ENCODE measurements at regions not wholly inside any gene's neighbourhood (a gene's known extent, or its start where the extent isn't known, plus 50 kb on each side); places are given as distances from the start of the nearest gene placed in this dataset.

DNA sequence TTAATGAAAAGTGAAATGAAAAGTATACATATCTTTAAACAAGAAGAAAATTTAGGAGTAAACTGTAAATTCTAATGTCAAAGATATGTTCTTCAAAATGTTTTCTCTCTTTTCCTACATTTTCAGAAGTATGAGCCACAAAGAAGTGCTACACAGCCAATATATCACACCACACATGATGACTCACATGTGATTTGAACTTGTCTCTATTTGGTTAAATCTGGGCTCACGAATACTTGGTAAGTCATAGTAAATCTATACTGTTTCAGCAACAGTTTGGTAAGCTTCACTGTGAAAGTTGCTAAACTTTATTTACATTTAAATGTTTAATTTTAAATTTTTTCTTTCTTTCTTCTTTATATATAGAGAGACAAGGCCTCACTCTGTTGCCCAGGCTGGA, 380.6 kb upstream of the IGFBP3 start:
- no peaks in the 10 kb centered on the region for H3K27me3 ChIP-seq (replicated peaks in 1 of 4; ENCODE audit: control insufficient read depth in 3 of 4, extremely low read depth in 1 of 4, insufficient read depth in 3 of 4, low read length in 3 of 4)
- H4K91ac ChIP-seq (replicated peaks; ENCODE audit: insufficient read length, low read length) = no peak overlapping the region
- no peak overlapping the region for H3K27ac ChIP-seq (ENCODE audit: low read depth, low read length)
- ChIA-PET CTCF (ENCODE audit: partially characterized antibody) (no interaction called here), POLR2A (ENCODE audit: partially characterized antibody) (no interaction called here)
- H4K20me1 ChIP-seq (replicated peaks in 1 of 2; ENCODE audit: control insufficient read depth in 1 of 2, insufficient read depth in 2 of 2, low read length in 2 of 2) = no peaks in the 10 kb centered on the region
- no peak overlapping the region for H2AFZ ChIP-seq (ENCODE audit: low read length)
- no peak overlapping the region for H4K5ac ChIP-seq (ENCODE audit: insufficient read length, low read depth, low read length)
- no peaks in the 10 kb centered on the region for H3K79me2 ChIP-seq (ENCODE audit: control insufficient read depth in 1 of 2, insufficient read depth in 2 of 2, low read length in 2 of 2)
- H3K36me3 ChIP-seq (ENCODE audit: control insufficient read depth in 2 of 4, insufficient read depth in 4 of 4, low read length in 3 of 4) = no peaks in the 10 kb centered on the region
- DNase-seq (ENCODE audit: low read depth in 1 of 2, low spot score in 2 of 2) (no peak), FAIRE-seq (no peak)
- no peak overlapping the region for H3K4me2 ChIP-seq (ENCODE audit: insufficient read depth in 1 of 2, low read depth in 2 of 2, low read length in 2 of 2)
- no peak overlapping the region for H2BK5ac ChIP-seq (ENCODE audit: low read depth, low read length)
- H2BK15ac ChIP-seq (ENCODE audit: low read length) = no peak overlapping the region
- no peak overlapping the region for H3K9ac ChIP-seq (replicated peaks in 1 of 4; ENCODE audit: extremely low read depth in 1 of 4, low read depth in 3 of 4, low read length in 3 of 4)
- no peak overlapping the region for H4K8ac ChIP-seq (ENCODE audit: extremely low read depth, insufficient read depth, low read length)
- no peak overlapping the region for H2BK20ac ChIP-seq (ENCODE audit: low read length)
- H3K14ac ChIP-seq (ENCODE audit: insufficient read length) = no peak overlapping the region
- H2AK5ac ChIP-seq (ENCODE audit: low read depth, low read length) = no peak overlapping the region
- 85% methylated on average over 1 of the region's 1 CpG; no CpG with 5 or more reads in 1 of the 2 experiments for WGBS, 2 experiments (ENCODE audit: extremely low coverage in 1 of 2, insufficient coverage in 1 of 2, insufficient read length in 1 of 2, insufficient replicate concordance in 2 of 2, low coverage in 1 of 2, low lambda C conversion rate in 2 of 2, missing lambda C conversion rate in 1 of 2)
- H3K18ac ChIP-seq (ENCODE audit: extremely low read depth, low read length) = no peak overlapping the region
- no peak overlapping the region for H3K4me3 ChIP-seq (ENCODE audit: extremely low read depth in 1 of 4, insufficient read depth in 2 of 4, low read depth in 3 of 4, low read length in 4 of 4)
- no peak overlapping the region for H2BK12ac ChIP-seq (ENCODE audit: low read depth, low read length)
- no peak overlapping the region for H3K56ac ChIP-seq (replicated peaks; ENCODE audit: insufficient read length, low read depth, low read length)
- peaks cover 0 to 6% of the 10 kb centered on the region in 2 experiments; a peak in 1 of 4 replicates for H3K9me3 ChIP-seq (ENCODE audit: insufficient read depth in 2 of 2, low read depth in 1 of 2, low read length in 1 of 2)
- H3K79me1 ChIP-seq (ENCODE audit: low read depth, low read length) = no peaks in the 10 kb centered on the region
- H3K23me2 ChIP-seq (ENCODE audit: low read depth, low read length) = no peaks in the 10 kb centered on the region; the same call in 1 of the 2 replicates
- H3K23ac ChIP-seq (ENCODE audit: insufficient read length) = no peak overlapping the region
- no peaks in the 10 kb centered on the region for H3K4me1 ChIP-seq (replicated peaks in 1 of 4; ENCODE audit: control insufficient read depth in 3 of 4, insufficient read depth in 4 of 4, low read length in 3 of 4)
- H3K4ac ChIP-seq (replicated peaks; ENCODE audit: insufficient read length, low read depth, low read length) = no peak overlapping the region
- H2BK120ac ChIP-seq (replicated peaks; ENCODE audit: low read depth, low read length) = no peak overlapping the region
- TF ChIP-seq GABPA (IDR thresholded peaks at IDR 0.05; ENCODE audit: borderline replicate concordance, insufficient read depth, low read length) = no peak
- no peak for TF ChIP-seq SAP30 (IDR thresholded peaks at IDR 0.05; ENCODE audit: insufficient read depth, insufficient replicate concordance, low read length)
- TF ChIP-seq SP1 (IDR thresholded peaks at IDR 0.05; ENCODE audit: low read depth, low read length) = no peak
- no peak for TF ChIP-seq CTBP2 (IDR thresholded peaks at IDR 0.05; ENCODE audit: borderline replicate concordance, insufficient read depth, insufficient read length, low read length)
- TF ChIP-seq EZH2 (IDR thresholded peaks at IDR 0.05; ENCODE audit: low read depth, low read length, severe bottlenecking) = no peak
- TF ChIP-seq, protein P1, sequence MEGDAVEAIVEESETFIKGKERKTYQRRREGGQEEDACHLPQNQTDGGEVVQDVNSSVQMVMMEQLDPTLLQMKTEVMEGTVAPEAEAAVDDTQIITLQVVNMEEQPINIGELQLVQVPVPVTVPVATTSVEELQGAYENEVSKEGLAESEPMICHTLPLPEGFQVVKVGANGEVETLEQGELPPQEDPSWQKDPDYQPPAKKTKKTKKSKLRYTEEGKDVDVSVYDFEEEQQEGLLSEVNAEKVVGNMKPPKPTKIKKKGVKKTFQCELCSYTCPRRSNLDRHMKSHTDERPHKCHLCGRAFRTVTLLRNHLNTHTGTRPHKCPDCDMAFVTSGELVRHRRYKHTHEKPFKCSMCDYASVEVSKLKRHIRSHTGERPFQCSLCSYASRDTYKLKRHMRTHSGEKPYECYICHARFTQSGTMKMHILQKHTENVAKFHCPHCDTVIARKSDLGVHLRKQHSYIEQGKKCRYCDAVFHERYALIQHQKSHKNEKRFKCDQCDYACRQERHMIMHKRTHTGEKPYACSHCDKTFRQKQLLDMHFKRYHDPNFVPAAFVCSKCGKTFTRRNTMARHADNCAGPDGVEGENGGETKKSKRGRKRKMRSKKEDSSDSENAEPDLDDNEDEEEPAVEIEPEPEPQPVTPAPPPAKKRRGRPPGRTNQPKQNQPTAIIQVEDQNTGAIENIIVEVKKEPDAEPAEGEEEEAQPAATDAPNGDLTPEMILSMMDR (IDR thresholded peaks at IDR 0.05; ENCODE audit: control extremely low read depth in 1 of 3, insufficient read depth in 1 of 3, low read depth in 1 of 3, low read length in 3 of 3) = no peak
- TF ChIP-seq POLR2AphosphoS5 (IDR thresholded peaks at IDR 0.05; ENCODE audit: low read depth, low read length) = no peak
- no peak for TF ChIP-seq KDM4A (IDR thresholded peaks at IDR 0.05; ENCODE audit: low read depth, low read length, severe bottlenecking)
- no peak for TF ChIP-seq NRF1 (IDR thresholded peaks at IDR 0.05; ENCODE audit: low read depth, low read length)
- no peak for TF ChIP-seq CHD1 (IDR thresholded peaks at IDR 0.05; ENCODE audit: low read depth, low read length)
- TF ChIP-seq JUND (IDR thresholded peaks at IDR 0.05; ENCODE audit: low read length) = no peak
- TF ChIP-seq CHD2 (IDR thresholded peaks at IDR 0.05; ENCODE audit: low read length) = no peak
- TF ChIP-seq RBBP5 (IDR thresholded peaks at IDR 0.05; ENCODE audit: borderline replicate concordance, low read depth, low read length) = no peak

Data from H1 (cell line).